K562 (cell line): ENCODE measurements at regions not wholly inside any gene's neighbourhood (a gene's known extent, or its start where the extent isn't known, plus 50 kb on each side); places are given as distances from the start of the nearest gene placed in this dataset.

ENCODE experiments used
- CGGBP1 ChIP-seq: fragments of 250-450 bp; sonication (Bioruptor Pico); IDR thresholded peaks from 2 replicates; pipeline ENCODE4 v1.9.0; 2021; ENCODE audit warnings: mild to moderate bottlenecking
- E4F1 ChIP-seq: fragments of 250-450 bp; sonication (Bioruptor Pico); IDR thresholded peaks from 2 replicates; pipeline ENCODE4 v1.5.0; 2021; ENCODE audit warnings: mild to moderate bottlenecking, borderline replicate concordance
- HES1 ChIP-seq: fragments of 450-650 bp; IDR thresholded peaks from 2 replicates; pipeline ENCODE4 v1.6.1; 2016; ENCODE audit warnings: low read depth, mild to moderate bottlenecking, moderate library complexity
- JUND ChIP-seq, 2 experiments: IDR thresholded peaks; 2 replicates in 1 of 2; 3 replicates in 1 of 2; pipeline ENCODE4 v1.6.1; 2011; ENCODE audit warnings: borderline replicate concordance in 2 of 2, low read depth in 2 of 2, low read length in 2 of 2, improper control_type of control experiment in 1 of 2, missing biosample characterization in 1 of 2, missing genetic modification characterization in 1 of 2, missing genetic modification reagents in 1 of 2
- LEF1 ChIP-seq: fragments of 450-650 bp; IDR thresholded peaks from 2 replicates; pipeline ENCODE4 v1.6.1; 2016; ENCODE audit warnings: mild to moderate bottlenecking
- MAFG ChIP-seq: fragments of 450-650 bp; conservative IDR thresholded peaks from 2 replicates; pipeline ENCODE4 v1.6.1; 2016; ENCODE audit warnings: missing genetic modification characterization, missing compliant biosample characterization
- MECOM ChIP-seq: fragments of 250-450 bp; sonication (Bioruptor Pico); IDR thresholded peaks from 2 replicates; pipeline ENCODE4 v1.8.0; 2022; ENCODE audit warnings: inconsistent platforms
- NBN ChIP-seq: fragments of 450-650 bp; IDR thresholded peaks from 2 replicates; pipeline ENCODE4 v1.6.1; 2016; ENCODE audit warnings: low read depth, mild to moderate bottlenecking
- NKRF ChIP-seq: fragments of 450-650 bp; IDR thresholded peaks from 2 replicates; pipeline ENCODE4 v1.6.1; 2016; ENCODE audit warnings: borderline replicate concordance
- PURB ChIP-seq: sonication (generic); formaldehyde crosslinking; IDR thresholded peaks from 2 replicates; pipeline ENCODE4 v1.9.0; 2021; ENCODE audit warnings: low read depth, mild to moderate bottlenecking, missing genetic modification reagents
- RCOR1 ChIP-seq, 2 experiments: IDR thresholded peaks; 2 replicates each; pipeline ENCODE4 v1.6.1; 2012; ENCODE audit warnings: low read depth in 2 of 2, low read length in 2 of 2, borderline replicate concordance in 1 of 2, improper control_type of control experiment in 1 of 2
- SRSF3 ChIP-seq: fragments of 200-400 bp; formaldehyde crosslinking; IDR thresholded peaks from 2 replicates; pipeline ENCODE4 v1.6.1; 2016; ENCODE audit warnings: mild to moderate bottlenecking, low read length, moderate library complexity; ENCODE audit not compliant: insufficient read depth
- TFE3 ChIP-seq: fragments of 450-650 bp; formaldehyde crosslinking; IDR thresholded peaks from 2 replicates; pipeline ENCODE4 v1.4.0; 2020; ENCODE audit warnings: mild to moderate bottlenecking, mixed read lengths
- ZNF121 ChIP-seq: sonication (generic); formaldehyde crosslinking; conservative IDR thresholded peaks from 2 replicates; pipeline ENCODE4 v1.8.0; 2022; ENCODE audit warnings: missing genetic modification reagents
- ZNF398 ChIP-seq: fragments of 250-450 bp; sonication (Bioruptor Pico); IDR thresholded peaks from 2 replicates; pipeline ENCODE4 v1.8.0; 2021; ENCODE audit warnings: moderate library complexity, mild to moderate bottlenecking, inconsistent platforms
- ZSCAN29 ChIP-seq: fragments of 450-650 bp; IDR thresholded peaks from 2 replicates; pipeline ENCODE4 v1.6.1; 2017
- ZSCAN32 ChIP-seq: fragments of 450-650 bp; formaldehyde crosslinking; IDR thresholded peaks from 2 replicates; pipeline ENCODE4 v1.4.0; 2020; ENCODE audit warnings: mild to moderate bottlenecking, moderate library complexity

- TF ChIP-seq MECOM (CRISPR knock-in tag) (no peak), PURB (CRISPR knock-in tag) (no peak), NBN (peak; percentile 91), TFE3 (CRISPR knock-in tag) (peak; percentile 86), ZSCAN32 (CRISPR knock-in tag) (no peak), RCOR1 (IDR thresholded peaks at IDR 0.05; ENCODE audit: borderline replicate concordance in 1 of 2, low read depth in 2 of 2, low read length in 2 of 2) (peak; percentile 65 to 80), ZNF398 (no peak), JUND (IDR thresholded peaks at IDR 0.05; ENCODE audit: borderline replicate concordance, low read depth, low read length) (peak; percentile 73), JUND (tag; IDR thresholded peaks at IDR 0.05; ENCODE audit: borderline replicate concordance, low read depth, low read length) (peak; percentile 68; the same call in 1 of the 3 replicates), ZNF121 (CRISPR knock-in tag) (no peak), E4F1 (CRISPR knock-in tag) (no peak), ZSCAN29 (no peak), MAFG (tag) (no peak), CGGBP1 (CRISPR knock-in tag) (no peak), NKRF (no peak; the same call in 1 of the 2 replicates), SRSF3 (no peak), LEF1 (peak; percentile 35; the same call in 1 of the 2 replicates), HES1 (no peak)
Observed at GRCh38 chr9:129406278-129407225, 214.3 kb downstream of the C9orf50 start (continued).
